ENCODE measurements at regions not wholly inside any gene's neighbourhood (a gene's known extent, or its start where the extent isn't known, plus 50 kb on each side); places are given as distances from the start of the nearest gene placed in this dataset.

- H3K27ac ChIP-seq = no peak overlapping the region
- no peak overlapping the region for H3K4me3 ChIP-seq
- no peak for DNase-seq (ENCODE audit: low spot score)
- TF ChIP-seq, protein P1, sequence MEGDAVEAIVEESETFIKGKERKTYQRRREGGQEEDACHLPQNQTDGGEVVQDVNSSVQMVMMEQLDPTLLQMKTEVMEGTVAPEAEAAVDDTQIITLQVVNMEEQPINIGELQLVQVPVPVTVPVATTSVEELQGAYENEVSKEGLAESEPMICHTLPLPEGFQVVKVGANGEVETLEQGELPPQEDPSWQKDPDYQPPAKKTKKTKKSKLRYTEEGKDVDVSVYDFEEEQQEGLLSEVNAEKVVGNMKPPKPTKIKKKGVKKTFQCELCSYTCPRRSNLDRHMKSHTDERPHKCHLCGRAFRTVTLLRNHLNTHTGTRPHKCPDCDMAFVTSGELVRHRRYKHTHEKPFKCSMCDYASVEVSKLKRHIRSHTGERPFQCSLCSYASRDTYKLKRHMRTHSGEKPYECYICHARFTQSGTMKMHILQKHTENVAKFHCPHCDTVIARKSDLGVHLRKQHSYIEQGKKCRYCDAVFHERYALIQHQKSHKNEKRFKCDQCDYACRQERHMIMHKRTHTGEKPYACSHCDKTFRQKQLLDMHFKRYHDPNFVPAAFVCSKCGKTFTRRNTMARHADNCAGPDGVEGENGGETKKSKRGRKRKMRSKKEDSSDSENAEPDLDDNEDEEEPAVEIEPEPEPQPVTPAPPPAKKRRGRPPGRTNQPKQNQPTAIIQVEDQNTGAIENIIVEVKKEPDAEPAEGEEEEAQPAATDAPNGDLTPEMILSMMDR (IDR thresholded peaks at IDR 0.05) = no peak
Observed at GRCh38 chr12:115155665-115156645, 472.0 kb upstream of the TBX3 start.

- H3K27ac ChIP-seq = no peak overlapping the region
- no peak for DNase-seq (ENCODE audit: low spot score)
- TF ChIP-seq, protein P1 (IDR thresholded peaks at IDR 0.05) = no peak
- no peak overlapping the region for H3K4me3 ChIP-seq
Observed at GRCh38 chr12:115149685-115150378, 465.9 kb upstream of the TBX3 start.

GRCh38 chr12:115149279-115149678 is 465.3 kb upstream of the TBX3 start:
- no peak overlapping the region for H3K4me3 ChIP-seq
- no peak overlapping the region for H3K27ac ChIP-seq
- TF ChIP-seq, protein P1 (IDR thresholded peaks at IDR 0.05) = no peak
- no peak for DNase-seq (ENCODE audit: low spot score)

- no peak overlapping the region for H3K27ac ChIP-seq
- TF ChIP-seq, protein P1 (IDR thresholded peaks at IDR 0.05) = no peak
- no peak for DNase-seq (ENCODE audit: low spot score)
- no peak overlapping the region for H3K4me3 ChIP-seq
Observed at GRCh38 chr12:115147916-115148315, 463.9 kb upstream of the TBX3 start.

DNA sequence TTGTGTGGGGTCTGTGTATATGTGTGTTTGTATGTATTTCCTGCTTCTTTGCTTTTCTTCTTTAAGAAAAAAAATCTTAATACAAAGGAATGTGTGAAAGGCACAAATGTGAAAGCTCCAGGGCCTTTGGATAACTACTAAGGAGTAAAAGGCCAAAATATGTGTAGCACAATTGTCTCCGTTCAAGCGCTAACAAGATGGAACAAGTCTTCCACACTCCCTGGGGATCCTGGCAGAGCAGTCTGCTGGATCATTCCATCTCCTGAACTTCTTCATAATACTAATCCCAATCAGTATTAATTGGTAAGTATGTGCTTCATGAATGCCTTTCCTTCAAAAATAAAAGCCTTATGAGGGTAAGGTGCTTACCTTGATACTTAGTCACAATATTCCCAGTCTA is 462.5 kb upstream of the TBX3 start:
- no peak overlapping the region for H3K27ac ChIP-seq
- no peak overlapping the region for H3K4me3 ChIP-seq
- DNase-seq (ENCODE audit: low spot score) = no peak
- TF ChIP-seq, protein P1 (IDR thresholded peaks at IDR 0.05) = no peak

DNA sequence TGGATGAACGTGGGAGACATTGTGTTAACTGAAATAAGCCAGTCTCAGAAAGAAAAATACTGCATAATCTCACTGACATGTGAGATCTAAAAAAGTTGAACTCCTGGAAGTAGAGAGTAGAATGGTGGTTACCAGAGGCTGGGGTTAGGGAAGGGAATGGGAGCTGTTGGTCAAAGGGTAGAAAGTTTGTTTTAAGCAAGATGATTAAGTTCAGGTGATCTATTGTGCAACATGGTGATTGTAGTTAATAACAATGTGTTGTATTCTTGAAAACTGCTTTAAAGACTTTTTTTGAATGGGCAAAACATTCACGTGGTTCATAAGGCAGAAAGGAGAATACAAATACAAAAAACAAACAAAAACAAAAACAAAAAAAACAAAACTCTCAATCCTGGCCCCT is 460.4 kb upstream of the TBX3 start:
- DNase-seq (ENCODE audit: low spot score) = no peak
- TF ChIP-seq, protein P1 (IDR thresholded peaks at IDR 0.05) = no peak
- Histone ChIP-seq H3K27ac (no peak overlapping the region), H3K4me3 (no peak overlapping the region)

Data from coronary artery (tissue), 2 donors.